ENCODE measurements at regions not wholly inside any gene's neighbourhood (a gene's known extent, or its start where the extent isn't known, plus 50 kb on each side); places are given as distances from the start of the nearest gene placed in this dataset.

DNA sequence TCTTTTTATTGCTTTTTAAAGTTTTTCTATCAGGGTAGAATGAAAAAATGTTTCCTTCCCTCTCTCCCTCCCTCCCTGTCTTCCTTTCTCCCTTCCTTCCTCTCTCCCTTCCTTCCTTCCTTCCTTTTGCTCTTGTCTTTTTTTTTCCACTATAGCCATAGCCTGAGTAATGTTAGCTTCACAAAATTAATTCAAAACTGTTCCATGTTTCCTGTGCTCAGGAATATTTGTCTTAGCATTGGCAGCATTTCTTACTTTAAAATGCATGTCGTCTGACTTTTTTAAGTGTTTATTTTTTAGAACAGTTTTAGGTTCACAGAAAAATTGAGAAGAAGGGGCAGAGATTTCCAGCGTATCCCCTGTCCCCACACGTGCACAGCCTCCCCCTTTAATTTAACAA lies 730.8 kb upstream of the CITED2 start:
- no peak for ATAC-seq (ENCODE audit: low read depth)
- TF ChIP-seq, protein P1, sequence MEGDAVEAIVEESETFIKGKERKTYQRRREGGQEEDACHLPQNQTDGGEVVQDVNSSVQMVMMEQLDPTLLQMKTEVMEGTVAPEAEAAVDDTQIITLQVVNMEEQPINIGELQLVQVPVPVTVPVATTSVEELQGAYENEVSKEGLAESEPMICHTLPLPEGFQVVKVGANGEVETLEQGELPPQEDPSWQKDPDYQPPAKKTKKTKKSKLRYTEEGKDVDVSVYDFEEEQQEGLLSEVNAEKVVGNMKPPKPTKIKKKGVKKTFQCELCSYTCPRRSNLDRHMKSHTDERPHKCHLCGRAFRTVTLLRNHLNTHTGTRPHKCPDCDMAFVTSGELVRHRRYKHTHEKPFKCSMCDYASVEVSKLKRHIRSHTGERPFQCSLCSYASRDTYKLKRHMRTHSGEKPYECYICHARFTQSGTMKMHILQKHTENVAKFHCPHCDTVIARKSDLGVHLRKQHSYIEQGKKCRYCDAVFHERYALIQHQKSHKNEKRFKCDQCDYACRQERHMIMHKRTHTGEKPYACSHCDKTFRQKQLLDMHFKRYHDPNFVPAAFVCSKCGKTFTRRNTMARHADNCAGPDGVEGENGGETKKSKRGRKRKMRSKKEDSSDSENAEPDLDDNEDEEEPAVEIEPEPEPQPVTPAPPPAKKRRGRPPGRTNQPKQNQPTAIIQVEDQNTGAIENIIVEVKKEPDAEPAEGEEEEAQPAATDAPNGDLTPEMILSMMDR (IDR thresholded peaks at IDR 0.05; ENCODE audit: poor library complexity, severe bottlenecking), result no peak
- H3K27ac ChIP-seq (ENCODE audit: poor library complexity, severe bottlenecking), result no peak overlapping the region

DNA sequence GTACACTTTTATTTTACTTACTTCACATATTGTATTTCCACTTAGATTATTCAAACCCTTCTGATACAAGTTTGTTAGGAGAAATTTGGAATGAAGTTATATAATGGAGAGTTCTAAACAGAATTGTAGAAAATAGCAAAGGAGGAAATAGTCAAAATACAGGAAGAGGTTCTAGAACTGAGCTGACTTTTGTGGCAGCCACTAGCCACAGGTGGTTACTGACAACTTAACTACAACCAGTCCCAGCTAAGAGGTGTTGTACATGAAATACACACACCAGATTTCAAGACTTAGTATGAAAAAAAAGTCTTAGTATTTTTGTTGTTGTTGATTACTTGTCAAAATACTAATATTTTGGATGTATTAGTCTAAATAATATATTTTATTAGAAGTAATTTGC lies 727.4 kb upstream of the CITED2 start:
- no peaks in the 10 kb centered on the region for H3K9me3 ChIP-seq (ENCODE audit: severe bottlenecking)
- H3K4me1 ChIP-seq (ENCODE audit: insufficient read depth, poor library complexity, severe bottlenecking), result peaks cover 12% of the 10 kb centered on the region
- no peaks in the 10 kb centered on the region for H3K27me3 ChIP-seq (ENCODE audit: insufficient read depth, poor library complexity, severe bottlenecking)
- no peaks in the 10 kb centered on the region for H3K36me3 ChIP-seq (ENCODE audit: low read depth)
- H3K4me3 ChIP-seq (ENCODE audit: severe bottlenecking), result no peak overlapping the region
- ATAC-seq (ENCODE audit: low read depth) (no peak), DNase-seq (ENCODE audit: low spot score) (no peak)
- TF ChIP-seq, protein P1 (IDR thresholded peaks at IDR 0.05; ENCODE audit: poor library complexity, severe bottlenecking), result no peak
- no peak overlapping the region for H3K27ac ChIP-seq (ENCODE audit: poor library complexity, severe bottlenecking)

More for the DNA sequence above, 730.8 kb upstream of the CITED2 start:
- DNase-seq (ENCODE audit: low spot score), result no peak
- Histone ChIP-seq H3K4me1 (ENCODE audit: insufficient read depth, poor library complexity, severe bottlenecking) (peaks cover 16% of the 10 kb centered on the region), H3K27me3 (ENCODE audit: insufficient read depth, poor library complexity, severe bottlenecking) (no peaks in the 10 kb centered on the region), H3K4me3 (ENCODE audit: severe bottlenecking) (no peak overlapping the region), H3K36me3 (ENCODE audit: low read depth) (no peaks in the 10 kb centered on the region), H3K9me3 (ENCODE audit: severe bottlenecking) (no peaks in the 10 kb centered on the region)

DNA sequence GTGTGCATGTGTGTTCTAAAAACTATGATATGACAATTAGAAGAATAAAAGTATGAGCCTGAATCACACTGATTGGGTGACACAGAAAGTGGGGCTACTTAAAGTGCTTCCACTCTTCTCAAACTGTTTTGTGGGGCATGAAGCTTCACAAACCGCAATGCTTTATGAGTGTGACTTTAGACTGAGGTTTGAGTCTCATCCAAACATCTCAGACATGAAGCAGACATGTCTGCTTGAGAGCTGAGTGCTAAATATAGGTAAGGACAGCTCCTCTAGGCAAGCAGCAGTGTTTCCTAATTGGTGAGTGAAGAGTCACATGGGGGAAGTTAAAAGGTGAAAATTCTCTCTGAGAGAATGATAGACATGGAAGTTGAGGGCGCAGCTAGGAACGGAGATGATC lies 726.9 kb upstream of the CITED2 start:
- no peaks in the 10 kb centered on the region for H3K9me3 ChIP-seq (ENCODE audit: severe bottlenecking)
- H3K4me1 ChIP-seq (ENCODE audit: insufficient read depth, poor library complexity, severe bottlenecking), result peaks cover 7% of the 10 kb centered on the region
- no peak for DNase-seq (ENCODE audit: low spot score)
- H3K36me3 ChIP-seq (ENCODE audit: low read depth), result no peaks in the 10 kb centered on the region
- no peak for ATAC-seq (ENCODE audit: low read depth)
- TF ChIP-seq, protein P1 (IDR thresholded peaks at IDR 0.05; ENCODE audit: poor library complexity, severe bottlenecking), result no peak
- no peak overlapping the region for H3K27ac ChIP-seq (ENCODE audit: poor library complexity, severe bottlenecking)
- no peak overlapping the region for H3K4me3 ChIP-seq (ENCODE audit: severe bottlenecking)
- no peaks in the 10 kb centered on the region for H3K27me3 ChIP-seq (ENCODE audit: insufficient read depth, poor library complexity, severe bottlenecking)

GRCh38 chr6:140095532-140095931 lies 721.1 kb upstream of the CITED2 start:
- H3K36me3 ChIP-seq (ENCODE audit: low read depth), result no peaks in the 10 kb centered on the region
- H3K27me3 ChIP-seq (ENCODE audit: insufficient read depth, poor library complexity, severe bottlenecking), result no peaks in the 10 kb centered on the region
- H3K4me3 ChIP-seq (ENCODE audit: severe bottlenecking), result no peak overlapping the region
- ATAC-seq (ENCODE audit: low read depth) (no peak), DNase-seq (ENCODE audit: low spot score) (no peak)
- H3K9me3 ChIP-seq (ENCODE audit: severe bottlenecking), result no peaks in the 10 kb centered on the region
- H3K4me1 ChIP-seq (ENCODE audit: insufficient read depth, poor library complexity, severe bottlenecking), result no peaks in the 10 kb centered on the region
- TF ChIP-seq, protein P1 (IDR thresholded peaks at IDR 0.05; ENCODE audit: poor library complexity, severe bottlenecking), result no peak
- H3K27ac ChIP-seq (ENCODE audit: poor library complexity, severe bottlenecking), result no peak overlapping the region

DNA sequence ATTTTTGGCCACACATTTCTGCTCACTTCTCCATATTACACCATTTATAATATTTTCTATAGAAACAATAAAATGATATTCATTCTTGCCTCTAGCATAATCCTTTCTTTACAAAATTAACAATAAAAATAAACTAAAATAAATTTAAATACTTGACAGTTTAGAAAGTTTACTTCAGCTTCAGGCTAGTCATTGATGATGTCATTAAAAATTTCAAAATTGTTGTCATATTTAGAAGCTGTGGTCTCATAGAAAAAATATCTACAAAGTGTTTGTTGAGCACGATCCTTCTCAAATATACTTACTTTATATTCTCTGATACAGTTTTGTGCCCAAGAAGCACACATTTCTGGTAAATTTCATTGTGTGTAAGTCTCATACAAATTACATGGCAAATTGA lies 717.4 kb upstream of the CITED2 start:
- TF ChIP-seq, protein P1 (IDR thresholded peaks at IDR 0.05; ENCODE audit: poor library complexity, severe bottlenecking), result no peak
- Histone ChIP-seq H3K27ac (ENCODE audit: poor library complexity, severe bottlenecking) (no peak overlapping the region), H3K4me3 (ENCODE audit: severe bottlenecking) (no peak overlapping the region), H3K9me3 (ENCODE audit: severe bottlenecking) (no peaks in the 10 kb centered on the region), H3K4me1 (ENCODE audit: insufficient read depth, poor library complexity, severe bottlenecking) (no peaks in the 10 kb centered on the region), H3K27me3 (ENCODE audit: insufficient read depth, poor library complexity, severe bottlenecking) (no peaks in the 10 kb centered on the region), H3K36me3 (ENCODE audit: low read depth) (no peaks in the 10 kb centered on the region)
- no peak for DNase-seq (ENCODE audit: low spot score)
- no peak for ATAC-seq (ENCODE audit: low read depth)

Data from RWPE2 (cell line).